Mammary epithelial cell (primary cell): ENCODE measurements at regions not wholly inside any gene's neighbourhood (a gene's known extent, or its start where the extent isn't known, plus 50 kb on each side); places are given as distances from the start of the nearest gene placed in this dataset.

ENCODE experiments used
- CTCF ChIP-seq, 2 donors: IDR thresholded peaks in 1 of 2; conservative IDR thresholded peaks in 1 of 2; 2 replicates each; pipeline ENCODE4 v1.5.1; 2011 to 2012; ENCODE audit warnings: inconsistent platforms in 2 of 2, low read length in 2 of 2, mild to moderate bottlenecking in 2 of 2, control low read depth in 1 of 2, low read depth in 1 of 2; ENCODE audit not compliant: insufficient read depth in 1 of 2; ENCODE audit errors: extremely low read depth in 1 of 2
- EZH2 ChIP-seq: IDR thresholded peaks from 2 replicates; pipeline ENCODE4 v1.6.1; 2012; ENCODE audit warnings: low read length, inconsistent platforms, borderline replicate concordance

- TF ChIP-seq CTCF (conservative IDR thresholded peaks at IDR 0.05 in 1 of 2, IDR thresholded peaks at IDR 0.05 in 1 of 2; ENCODE audit: extremely low read depth in 1 of 2, insufficient read depth in 1 of 2, low read depth in 1 of 2, low read length in 2 of 2) (no peak), EZH2 (no peak)
Observed at GRCh38 chr5:159673538-159673937, 242.7 kb upstream of the ADRA1B start.
